Neural progenitor cell (in vitro differentiated cells): ENCODE measurements at regions not wholly inside any gene's neighbourhood (a gene's known extent, or its start where the extent isn't known, plus 50 kb on each side); places are given as distances from the start of the nearest gene placed in this dataset.

ENCODE experiments used
- DNase-seq: peaks from one replicate; pipeline ENCODE4 v3.0.0-alpha.2; 2016; ENCODE audit warnings: low spot score
- H2AFZ ChIP-seq: fragments of 200-600 bp; sonication (generic); replicated peaks from 2 replicates; pipeline ENCODE4 v1.6.1; 2016; ENCODE audit warnings: antibody characterized with exemption
- H3F3A ChIP-seq: fragments of 200-600 bp; sonication (generic); 2 replicates; pipeline ENCODE4 v1.6.1; 2016; ENCODE audit warnings: antibody characterized with exemption, low read depth
- H3K27ac ChIP-seq: fragments of 200-600 bp; sonication (generic); 2 replicates; pipeline ENCODE4 v1.5.1; 2016; ENCODE audit warnings: mild to moderate bottlenecking
- H3K27me3 ChIP-seq: fragments of 200-600 bp; sonication (generic); 2 replicates; pipeline ENCODE4 v1.6.1; 2016; ENCODE audit warnings: mild to moderate bottlenecking, moderate library complexity
- H3K36me3 ChIP-seq: fragments of 200-600 bp; sonication (generic); 2 replicates; pipeline ENCODE4 v1.5.1; 2016
- H3K4me1 ChIP-seq: fragments of 200-600 bp; sonication (generic); 2 replicates; pipeline ENCODE4 v1.6.1; 2016; ENCODE audit warnings: mixed run types
- H3K4me2 ChIP-seq: fragments of 200-600 bp; sonication (generic); 2 replicates; pipeline ENCODE4 v1.6.1; 2016
- H3K4me3 ChIP-seq: fragments of 200-600 bp; sonication (generic); 2 replicates; pipeline ENCODE4 v1.5.1; 2016
- H3K79me2 ChIP-seq: fragments of 200-600 bp; sonication (generic); 2 replicates; pipeline ENCODE4 v1.6.1; 2016; ENCODE audit warnings: low read depth
- H3K9ac ChIP-seq: fragments of 200-600 bp; sonication (generic); 2 replicates; pipeline ENCODE4 v1.6.1; 2016
- H3K9me3 ChIP-seq: fragments of 200-600 bp; sonication (generic); 2 replicates; pipeline ENCODE4 v1.5.1; 2016; ENCODE audit warnings: low read depth
- H4K20me1 ChIP-seq: fragments of 200-600 bp; sonication (generic); 2 replicates; pipeline ENCODE4 v1.6.1; 2016; ENCODE audit warnings: low read depth
- H3K27ac Mint-ChIP-seq: 3 replicates; pipeline ENCODE4 v1.8.0; 2021; ENCODE audit warnings: mixed read lengths
- H3K27me3 Mint-ChIP-seq: 2 replicates; pipeline ENCODE4 v1.8.0; 2022; ENCODE audit warnings: low read depth, mild to moderate bottlenecking, inconsistent platforms, moderate library complexity, mixed read lengths; ENCODE audit not compliant: insufficient read depth
- H3K36me3 Mint-ChIP-seq: 3 replicates; pipeline ENCODE4 v1.8.0; 2021; ENCODE audit warnings: mixed read lengths
- H3K4me1 Mint-ChIP-seq: 3 replicates; pipeline ENCODE4 v1.8.0; 2021; ENCODE audit warnings: mixed read lengths
- H3K4me3 Mint-ChIP-seq: 3 replicates; pipeline ENCODE4 v1.8.0; 2021; ENCODE audit warnings: mild to moderate bottlenecking, moderate library complexity, mixed read lengths
- H3K9me3 Mint-ChIP-seq: 3 replicates; pipeline ENCODE4 v1.8.0; 2020; ENCODE audit warnings: mixed read lengths
- EZH2 ChIP-seq: fragments of 200-600 bp; sonication (generic); IDR thresholded peaks from 2 replicates; pipeline ENCODE4 v1.6.1; 2017; ENCODE audit warnings: antibody characterized with exemption, mild to moderate bottlenecking, moderate library complexity
- EZH2phosphoT487 ChIP-seq: fragments of 200-600 bp; sonication (generic); IDR thresholded peaks from 2 replicates; pipeline ENCODE4 v1.6.1; 2017; ENCODE audit warnings: antibody characterized with exemption
- TF ChIP-seq, protein P1 (sequence below): fragments of 200-600 bp; sonication (generic); IDR thresholded peaks from 2 replicates; pipeline ENCODE4 v1.5.1; 2017; ENCODE audit warnings: antibody characterized with exemption, mild to moderate bottlenecking

DNA sequence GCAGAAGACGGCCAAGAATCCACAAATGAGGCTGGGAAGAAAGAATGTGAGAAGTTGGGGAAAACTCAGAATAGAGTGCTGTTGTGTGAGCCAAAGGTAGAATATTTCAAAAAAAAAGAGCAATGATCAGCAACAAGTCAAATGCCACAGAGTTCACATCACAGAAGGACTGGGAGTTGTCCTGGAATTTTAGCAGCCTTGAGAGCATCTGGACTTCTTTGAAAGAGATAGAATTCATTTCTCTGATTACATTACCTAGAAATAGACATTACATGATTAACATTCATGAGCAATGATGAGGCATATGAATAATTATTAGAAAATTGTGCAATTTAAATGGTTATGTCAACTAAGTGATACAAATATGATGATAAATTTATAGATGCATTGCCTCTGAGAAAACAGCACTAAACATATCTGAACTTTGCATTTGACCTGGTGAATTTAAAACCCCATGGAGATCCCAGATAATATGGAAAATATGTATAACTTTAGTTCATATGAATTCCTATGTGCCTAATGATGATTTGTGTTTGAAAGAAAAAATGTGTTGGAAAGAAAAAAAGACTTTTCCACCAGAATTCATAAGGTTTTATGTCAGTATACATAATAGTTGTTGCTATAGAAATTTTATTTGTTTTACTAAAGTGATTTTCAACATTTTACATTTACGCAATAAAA lies 186.2 kb downstream of the POSTN start:
- H3K9me3 Mint-ChIP-seq, result no peaks in the 10 kb centered on the region
- H2AFZ ChIP-seq, result no peak overlapping the region
- TF ChIP-seq EZH2phosphoT487, result no peak
- no peak for TF ChIP-seq EZH2
- TF ChIP-seq, protein P1, sequence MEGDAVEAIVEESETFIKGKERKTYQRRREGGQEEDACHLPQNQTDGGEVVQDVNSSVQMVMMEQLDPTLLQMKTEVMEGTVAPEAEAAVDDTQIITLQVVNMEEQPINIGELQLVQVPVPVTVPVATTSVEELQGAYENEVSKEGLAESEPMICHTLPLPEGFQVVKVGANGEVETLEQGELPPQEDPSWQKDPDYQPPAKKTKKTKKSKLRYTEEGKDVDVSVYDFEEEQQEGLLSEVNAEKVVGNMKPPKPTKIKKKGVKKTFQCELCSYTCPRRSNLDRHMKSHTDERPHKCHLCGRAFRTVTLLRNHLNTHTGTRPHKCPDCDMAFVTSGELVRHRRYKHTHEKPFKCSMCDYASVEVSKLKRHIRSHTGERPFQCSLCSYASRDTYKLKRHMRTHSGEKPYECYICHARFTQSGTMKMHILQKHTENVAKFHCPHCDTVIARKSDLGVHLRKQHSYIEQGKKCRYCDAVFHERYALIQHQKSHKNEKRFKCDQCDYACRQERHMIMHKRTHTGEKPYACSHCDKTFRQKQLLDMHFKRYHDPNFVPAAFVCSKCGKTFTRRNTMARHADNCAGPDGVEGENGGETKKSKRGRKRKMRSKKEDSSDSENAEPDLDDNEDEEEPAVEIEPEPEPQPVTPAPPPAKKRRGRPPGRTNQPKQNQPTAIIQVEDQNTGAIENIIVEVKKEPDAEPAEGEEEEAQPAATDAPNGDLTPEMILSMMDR, result no peak
- no peaks in the 10 kb centered on the region for H3K27me3 ChIP-seq
- no peak overlapping the region for H3K4me3 ChIP-seq
- DNase-seq, result no peak
- H3K4me1 Mint-ChIP-seq, result no peaks in the 10 kb centered on the region
- no peaks in the 10 kb centered on the region for H3K9me3 ChIP-seq
- no peaks in the 10 kb centered on the region for H3K36me3 ChIP-seq
- H3K27ac ChIP-seq, result no peak overlapping the region
- H3K36me3 Mint-ChIP-seq, result no peaks in the 10 kb centered on the region
- no peaks in the 10 kb centered on the region for H3K4me1 ChIP-seq
- no peaks in the 10 kb centered on the region for H3F3A ChIP-seq
- H4K20me1 ChIP-seq, result no peaks in the 10 kb centered on the region
- no peak overlapping the region for H3K4me3 Mint-ChIP-seq
- H3K27me3 Mint-ChIP-seq, result no peaks in the 10 kb centered on the region
- no peak overlapping the region for H3K4me2 ChIP-seq
- no peak overlapping the region for H3K9ac ChIP-seq
- no peaks in the 10 kb centered on the region for H3K79me2 ChIP-seq
- no peak overlapping the region for H3K27ac Mint-ChIP-seq

DNA sequence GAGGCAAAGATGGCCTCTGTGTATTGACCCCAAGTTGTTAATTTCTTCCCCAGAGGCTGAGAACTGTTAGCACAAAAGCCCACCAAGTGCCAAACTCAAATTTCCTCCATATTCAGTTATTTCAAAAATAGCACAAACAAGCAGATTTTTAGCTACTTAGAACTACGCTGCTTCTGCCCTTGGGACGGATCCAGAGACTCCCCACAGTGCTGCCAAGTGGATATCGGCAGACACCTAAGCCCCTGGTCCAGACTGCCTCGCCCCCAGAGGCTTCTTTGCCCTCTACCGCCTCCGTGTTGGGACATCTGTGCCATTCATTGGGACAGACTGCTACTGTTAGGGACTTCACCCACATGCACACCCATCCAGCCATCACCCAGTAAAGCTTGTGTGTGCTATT lies 188.3 kb downstream of the POSTN start:
- Mint-ChIP-seq H3K9me3 (no peaks in the 10 kb centered on the region), H3K36me3 (no peaks in the 10 kb centered on the region), H3K4me1 (no peaks in the 10 kb centered on the region), H3K27me3 (no peaks in the 10 kb centered on the region), H3K4me3 (no peak overlapping the region), H3K27ac (no peak overlapping the region)
- H3K4me1 ChIP-seq, result no peaks in the 10 kb centered on the region
- H3K4me3 ChIP-seq, result no peak overlapping the region
- H3K27me3 ChIP-seq, result no peaks in the 10 kb centered on the region
- no peaks in the 10 kb centered on the region for H3K9me3 ChIP-seq
- no peaks in the 10 kb centered on the region for H4K20me1 ChIP-seq
- no peak overlapping the region for H3K27ac ChIP-seq
- H3K79me2 ChIP-seq, result no peaks in the 10 kb centered on the region
- no peak overlapping the region for H2AFZ ChIP-seq
- no peaks in the 10 kb centered on the region for H3K36me3 ChIP-seq
- no peak overlapping the region for H3K4me2 ChIP-seq
- H3F3A ChIP-seq, result no peaks in the 10 kb centered on the region
- TF ChIP-seq EZH2phosphoT487 (no peak), EZH2 (no peak)
- TF ChIP-seq, protein P1, result no peak
- H3K9ac ChIP-seq, result no peak overlapping the region
- DNase-seq, result no peak

DNA sequence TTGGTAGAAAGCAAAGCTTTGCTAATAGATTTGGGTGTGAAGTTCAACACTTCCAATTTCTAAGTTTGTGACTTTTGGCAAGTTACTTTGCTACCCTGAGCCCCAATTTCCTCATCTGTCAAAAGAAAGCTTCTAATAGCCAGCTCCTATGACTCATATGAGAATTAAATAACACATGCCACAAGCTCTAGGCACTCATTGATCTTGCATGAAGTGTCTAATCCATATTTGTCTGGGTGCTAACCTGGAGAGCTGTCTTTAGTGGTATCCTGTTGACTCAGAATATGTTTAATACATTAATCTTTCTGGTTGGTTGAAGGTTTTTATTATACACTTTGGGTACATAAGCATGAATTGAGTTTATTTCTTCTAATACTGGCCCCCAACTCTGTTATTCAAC lies 188.8 kb downstream of the POSTN start:
- H3K9ac ChIP-seq, result no peak overlapping the region
- no peaks in the 10 kb centered on the region for H3K9me3 Mint-ChIP-seq
- H3K27me3 Mint-ChIP-seq, result no peaks in the 10 kb centered on the region
- DNase-seq, result no peak
- H3K4me1 Mint-ChIP-seq, result no peaks in the 10 kb centered on the region
- no peak overlapping the region for H2AFZ ChIP-seq
- no peaks in the 10 kb centered on the region for H3K4me1 ChIP-seq
- no peaks in the 10 kb centered on the region for H3F3A ChIP-seq
- H3K79me2 ChIP-seq, result no peaks in the 10 kb centered on the region
- no peak overlapping the region for H3K4me3 Mint-ChIP-seq
- no peaks in the 10 kb centered on the region for H4K20me1 ChIP-seq
- no peaks in the 10 kb centered on the region for H3K9me3 ChIP-seq
- H3K36me3 Mint-ChIP-seq, result no peaks in the 10 kb centered on the region
- TF ChIP-seq, protein P1, result no peak
- no peak for TF ChIP-seq EZH2phosphoT487
- TF ChIP-seq EZH2, result no peak
- H3K27ac ChIP-seq, result no peak overlapping the region
- no peak overlapping the region for H3K4me3 ChIP-seq
- H3K27ac Mint-ChIP-seq, result no peak overlapping the region
- H3K27me3 ChIP-seq, result no peaks in the 10 kb centered on the region
- no peak overlapping the region for H3K4me2 ChIP-seq
- H3K36me3 ChIP-seq, result no peaks in the 10 kb centered on the region
